GM12892 (cell line): ENCODE measurements at regions not wholly inside any gene's neighbourhood (a gene's known extent, or its start where the extent isn't known, plus 50 kb on each side); places are given as distances from the start of the nearest gene placed in this dataset.

ENCODE experiments used
- POLR2A ChIP-seq: IDR thresholded peaks from 2 replicates; pipeline ENCODE4 v1.6.1; 2011; ENCODE audit warnings: low read depth, low read length, control low read depth
- POLR2AphosphoS5 ChIP-seq: IDR thresholded peaks from 2 replicates; pipeline ENCODE4 v1.6.1; 2011; ENCODE audit warnings: low read depth, low read length, control low read depth
- TAF1 ChIP-seq: IDR thresholded peaks from 2 replicates; pipeline ENCODE4 v1.6.1; 2011; ENCODE audit warnings: low read depth, mild to moderate bottlenecking, control low read depth, low read length, borderline replicate concordance

DNA sequence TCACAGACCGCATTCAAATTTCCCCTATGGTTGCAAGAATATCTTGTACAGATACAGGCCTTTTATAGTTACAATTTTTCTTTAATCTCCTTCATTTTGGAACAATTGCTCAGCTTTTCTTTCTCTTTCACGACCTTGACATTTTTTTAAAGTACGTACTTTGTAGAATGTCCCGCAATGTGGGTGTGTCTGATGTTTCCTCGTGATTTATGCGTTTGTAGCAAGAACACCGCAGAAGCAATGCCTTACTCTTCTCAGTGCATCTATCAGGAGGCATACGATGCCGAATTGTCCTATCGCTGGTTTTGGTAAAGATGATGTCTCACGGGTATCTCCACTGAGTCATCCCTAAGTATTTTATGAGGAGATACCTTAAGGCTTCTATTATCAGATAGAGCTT lies 76.9 kb upstream of the RALGPS2 start:
- TF ChIP-seq POLR2A (no peak), POLR2AphosphoS5 (no peak), TAF1 (no peak)
